ENCODE measurements at regions not wholly inside any gene's neighbourhood (a gene's known extent, or its start where the extent isn't known, plus 50 kb on each side); places are given as distances from the start of the nearest gene placed in this dataset.
A peak's percentile ranks its signal among the peaks of the same experiment; 100 is the strongest.

GRCh38 chr2:198325359-198325758, 521.0 kb downstream of the PLCL1 start:
- FAIRE-seq = no peak

- no peak for FAIRE-seq
Measured at GRCh38 chr2:198324071-198324470, 519.7 kb downstream of the PLCL1 start.

GRCh38 chr2:198322275-198322674, 517.9 kb downstream of the PLCL1 start:
- FAIRE-seq = no peak

- no peak for FAIRE-seq
Measured at GRCh38 chr2:198321522-198322088, 517.2 kb downstream of the PLCL1 start.

GRCh38 chr2:198316852-198317396, 512.5 kb downstream of the PLCL1 start:
- no peak for FAIRE-seq

- no peak for FAIRE-seq
Measured at GRCh38 chr2:198315791-198316630, 511.6 kb downstream of the PLCL1 start.

- FAIRE-seq = peak; percentile 89
Measured at GRCh38 chr2:198314559-198315153, 510.3 kb downstream of the PLCL1 start.

GRCh38 chr2:198312596-198313483, 508.4 kb downstream of the PLCL1 start:
- FAIRE-seq = no peak

GRCh38 chr2:198311020-198311419, 506.6 kb downstream of the PLCL1 start:
- FAIRE-seq = no peak

- FAIRE-seq = peak; percentile 80
Measured at GRCh38 chr2:198309673-198310280, 505.4 kb downstream of the PLCL1 start.

GRCh38 chr2:198309081-198309480, 504.7 kb downstream of the PLCL1 start:
- no peak for FAIRE-seq

GRCh38 chr2:198308368-198308767, 504.0 kb downstream of the PLCL1 start:
- no peak for FAIRE-seq

GRCh38 chr2:198307093-198307492, 502.7 kb downstream of the PLCL1 start:
- FAIRE-seq = no peak

- no peak for FAIRE-seq
Measured at GRCh38 chr2:198304859-198305258, 500.5 kb downstream of the PLCL1 start.

GRCh38 chr2:198297350-198297749, 493.0 kb downstream of the PLCL1 start:
- no peak for FAIRE-seq

GRCh38 chr2:198296665-198297308, 492.4 kb downstream of the PLCL1 start:
- peak; percentile 8 for FAIRE-seq

- FAIRE-seq = no peak
Measured at GRCh38 chr2:198293281-198293680, 488.9 kb downstream of the PLCL1 start.

GRCh38 chr2:198289811-198290210, 485.4 kb downstream of the PLCL1 start:
- no peak for FAIRE-seq

- no peak for FAIRE-seq
Measured at GRCh38 chr2:198287706-198288105, 483.3 kb downstream of the PLCL1 start.

- FAIRE-seq = no peak
Measured at GRCh38 chr2:198285216-198285615, 480.8 kb downstream of the PLCL1 start.

- FAIRE-seq = no peak
Measured at GRCh38 chr2:198283146-198283545, 478.8 kb downstream of the PLCL1 start.

- FAIRE-seq = no peak
Measured at GRCh38 chr2:198282061-198282460, 477.7 kb downstream of the PLCL1 start.
